ENCODE measurements at regions not wholly inside any gene's neighbourhood (a gene's known extent, or its start where the extent isn't known, plus 50 kb on each side); places are given as distances from the start of the nearest gene placed in this dataset.

- in situ Hi-C loops (cut with MboI; ENCODE audit: low pct_unique_long_range_greater_than_20kb, low sequenced_read_pairs, unreplicated experiment): no loop called here
- TF ChIP-seq CTCF (IDR thresholded peaks at IDR 0.05; ENCODE audit: extremely low read depth, insufficient read depth, missing control alignments): no peak
- no peak for DNase-seq (ENCODE audit: low spot score)
Observed at GRCh38 chrX:99494668-99495067, 915.4 kb downstream of the PCDH19 start.

- DNase-seq (ENCODE audit: low spot score): no peak
- no peak for TF ChIP-seq CTCF (IDR thresholded peaks at IDR 0.05; ENCODE audit: extremely low read depth, insufficient read depth, missing control alignments)
- in situ Hi-C loops (cut with MboI; ENCODE audit: low pct_unique_long_range_greater_than_20kb, low sequenced_read_pairs, unreplicated experiment): no loop called here
Observed at GRCh38 chrX:99480728-99481127, 929.3 kb downstream of the PCDH19 start.

- DNase-seq (ENCODE audit: low spot score): no peak
- in situ Hi-C loops (cut with MboI; ENCODE audit: low pct_unique_long_range_greater_than_20kb, low sequenced_read_pairs, unreplicated experiment): no loop called here
- TF ChIP-seq CTCF (IDR thresholded peaks at IDR 0.05; ENCODE audit: extremely low read depth, insufficient read depth, missing control alignments): no peak
Observed at GRCh38 chrX:99469439-99469838, 940.6 kb downstream of the PCDH19 start.

GRCh38 chrX:99468993-99469392 is 941.1 kb downstream of the PCDH19 start:
- no peak for TF ChIP-seq CTCF (IDR thresholded peaks at IDR 0.05; ENCODE audit: extremely low read depth, insufficient read depth, missing control alignments)
- in situ Hi-C loops (cut with MboI; ENCODE audit: low pct_unique_long_range_greater_than_20kb, low sequenced_read_pairs, unreplicated experiment): no loop called here
- DNase-seq (ENCODE audit: low spot score): no peak

GRCh38 chrX:99461223-99461622 is 948.9 kb downstream of the PCDH19 start:
- no peak for TF ChIP-seq CTCF (IDR thresholded peaks at IDR 0.05; ENCODE audit: extremely low read depth, insufficient read depth, missing control alignments)
- DNase-seq (ENCODE audit: low spot score): no peak
- in situ Hi-C loops (cut with MboI; ENCODE audit: low pct_unique_long_range_greater_than_20kb, low sequenced_read_pairs, unreplicated experiment): no loop called here

GRCh38 chrX:99445336-99445735 is 964.7 kb downstream of the PCDH19 start:
- no peak for DNase-seq (ENCODE audit: low spot score)
- TF ChIP-seq CTCF (IDR thresholded peaks at IDR 0.05; ENCODE audit: extremely low read depth, insufficient read depth, missing control alignments): no peak
- in situ Hi-C loops (cut with MboI; ENCODE audit: low pct_unique_long_range_greater_than_20kb, low sequenced_read_pairs, unreplicated experiment): no loop called here

GRCh38 chrX:99421796-99422195 is 988.3 kb downstream of the PCDH19 start:
- TF ChIP-seq CTCF (IDR thresholded peaks at IDR 0.05; ENCODE audit: extremely low read depth, insufficient read depth, missing control alignments): no peak
- DNase-seq (ENCODE audit: low spot score): no peak
- in situ Hi-C loops (cut with MboI; ENCODE audit: low pct_unique_long_range_greater_than_20kb, low sequenced_read_pairs, unreplicated experiment): no loop called here

All from GM13977 (cell line).